NCI-H2196 treated with DMSO at 0.1 percent for 48 hours (cell line): ENCODE measurements at regions not wholly inside any gene's neighbourhood (a gene's known extent, or its start where the extent isn't known, plus 50 kb on each side); places are given as distances from the start of the nearest gene placed in this dataset.

Experiments used
- DNase-seq: peaks from one replicate; lab custom pipeline; 2025; ENCODE audit not compliant: unreplicated experiment; lab: John Stamatoyannopoulos, UW

DNA sequence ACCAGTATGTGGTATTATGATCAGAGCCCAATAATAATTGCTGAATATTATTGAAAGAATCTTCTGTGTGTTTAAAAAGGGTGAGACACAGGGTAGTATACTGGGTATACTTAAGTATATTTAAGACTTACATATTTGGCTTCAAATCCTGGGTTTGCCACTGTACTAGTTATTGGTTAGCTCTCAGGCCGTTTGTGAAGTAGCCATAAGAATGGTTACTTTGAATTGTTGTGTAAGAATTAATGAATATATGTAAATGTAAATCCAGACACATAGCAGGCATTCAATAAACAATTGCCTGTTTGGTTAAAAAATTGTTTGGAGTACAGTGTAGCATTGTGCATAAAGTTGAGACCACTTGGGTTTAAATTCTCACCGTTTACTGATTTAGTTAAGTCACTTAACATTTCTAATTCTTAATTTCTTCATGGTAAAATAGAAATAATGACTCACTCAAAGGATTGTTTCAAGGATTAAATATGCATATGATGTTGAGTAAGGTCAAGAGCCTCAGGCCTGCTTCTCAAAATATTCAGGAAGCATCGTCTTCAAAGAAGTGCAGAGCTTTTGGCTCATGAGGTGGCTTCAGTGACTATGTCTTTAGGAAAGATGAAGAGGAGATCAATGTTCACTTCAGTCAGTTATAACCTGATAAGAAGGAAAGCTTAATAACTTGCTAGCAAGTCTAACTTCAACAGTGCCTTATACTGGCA is 207.9 kb upstream of the NT5C1B start:
- no peak for DNase-seq

DNA sequence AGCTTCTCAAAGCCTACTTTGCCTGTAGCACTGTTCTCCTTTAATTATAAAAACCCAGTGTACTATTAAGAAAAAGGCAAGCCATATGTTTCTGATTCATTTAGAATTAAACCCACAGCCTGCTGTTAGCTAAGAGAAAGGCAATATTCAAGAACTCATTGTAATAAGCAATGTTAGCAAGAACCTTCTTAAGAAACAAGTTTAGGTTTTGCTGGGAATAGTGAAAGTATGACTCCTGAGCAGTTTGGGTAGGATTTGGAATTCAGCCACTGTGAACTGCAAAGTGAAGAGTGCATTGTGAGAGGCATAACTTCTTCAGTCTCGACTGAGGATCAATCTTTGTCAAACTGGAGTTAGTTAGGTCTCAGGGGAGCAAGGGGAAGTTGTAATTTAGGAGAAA is 206.5 kb upstream of the NT5C1B start:
- no peak for DNase-seq

DNA sequence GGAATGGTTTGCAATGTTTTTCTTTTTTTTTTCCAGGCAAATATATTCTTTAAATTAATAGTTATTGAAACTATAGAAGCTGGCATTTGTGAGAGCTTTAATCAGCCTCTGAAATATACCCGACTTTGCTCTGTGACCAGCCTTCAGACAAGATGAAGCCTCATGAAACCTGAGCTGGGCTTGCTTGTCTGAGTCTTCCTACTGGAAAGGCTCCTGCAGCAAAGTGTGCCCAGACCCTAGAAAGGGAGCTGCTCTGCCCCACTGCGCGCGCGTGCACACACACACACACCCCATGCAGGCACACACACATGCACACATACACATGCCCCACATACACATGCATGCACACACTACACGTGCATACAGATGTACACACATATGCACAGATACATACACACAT is 203.3 kb upstream of the NT5C1B start:
- DNase-seq, result no peak

DNA sequence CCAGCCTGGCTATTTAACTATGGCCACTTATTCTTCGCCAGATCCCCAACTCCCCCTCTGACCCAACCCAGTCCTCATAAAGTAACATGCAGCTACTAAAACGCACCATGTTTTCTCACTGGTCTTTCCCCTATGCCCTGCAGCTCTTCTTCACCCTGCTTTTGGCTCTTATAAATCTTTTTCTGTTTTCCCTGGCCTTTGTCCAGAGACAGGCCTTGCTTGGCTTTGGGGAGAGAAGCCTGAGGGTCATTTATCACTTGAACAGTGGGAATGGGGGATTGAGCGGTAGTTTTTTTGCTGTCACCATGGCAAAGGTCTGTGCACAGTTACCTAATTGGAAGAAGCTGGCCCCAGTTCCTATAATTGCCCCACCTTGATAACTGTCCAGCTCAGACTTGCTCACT is 202.9 kb upstream of the NT5C1B start:
- DNase-seq, result no peak

DNA sequence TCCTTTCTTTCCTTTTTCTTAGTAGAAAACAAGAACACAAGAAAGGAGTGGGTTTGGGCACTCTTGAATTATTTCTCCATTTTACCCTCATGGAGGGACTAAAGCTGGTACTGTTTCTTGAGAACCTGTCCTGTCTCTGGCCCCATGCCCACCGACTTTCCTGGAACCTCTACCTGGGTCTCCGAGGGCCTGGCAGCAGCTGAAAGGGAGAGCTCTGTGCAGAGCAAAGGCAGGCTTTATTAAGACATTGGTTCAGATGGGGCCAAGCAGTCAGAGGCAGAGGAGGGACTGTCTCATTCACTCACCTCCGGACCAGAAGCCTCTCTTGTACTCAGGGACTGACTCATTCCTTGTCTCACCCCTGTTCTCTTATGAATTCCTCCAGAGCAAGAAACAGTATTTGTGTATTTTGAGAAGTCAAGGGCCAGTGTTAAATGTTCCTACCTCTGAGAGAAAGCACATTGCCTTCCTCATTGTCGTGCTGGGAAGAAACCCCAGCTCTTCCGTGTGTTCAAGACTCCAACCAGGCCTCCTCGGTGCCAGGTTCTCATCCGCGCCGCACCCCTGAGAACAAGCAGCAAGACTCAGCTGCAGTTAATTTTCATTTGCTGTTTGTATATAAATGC is 201.9 kb upstream of the NT5C1B start:
- DNase-seq, result no peak

DNA sequence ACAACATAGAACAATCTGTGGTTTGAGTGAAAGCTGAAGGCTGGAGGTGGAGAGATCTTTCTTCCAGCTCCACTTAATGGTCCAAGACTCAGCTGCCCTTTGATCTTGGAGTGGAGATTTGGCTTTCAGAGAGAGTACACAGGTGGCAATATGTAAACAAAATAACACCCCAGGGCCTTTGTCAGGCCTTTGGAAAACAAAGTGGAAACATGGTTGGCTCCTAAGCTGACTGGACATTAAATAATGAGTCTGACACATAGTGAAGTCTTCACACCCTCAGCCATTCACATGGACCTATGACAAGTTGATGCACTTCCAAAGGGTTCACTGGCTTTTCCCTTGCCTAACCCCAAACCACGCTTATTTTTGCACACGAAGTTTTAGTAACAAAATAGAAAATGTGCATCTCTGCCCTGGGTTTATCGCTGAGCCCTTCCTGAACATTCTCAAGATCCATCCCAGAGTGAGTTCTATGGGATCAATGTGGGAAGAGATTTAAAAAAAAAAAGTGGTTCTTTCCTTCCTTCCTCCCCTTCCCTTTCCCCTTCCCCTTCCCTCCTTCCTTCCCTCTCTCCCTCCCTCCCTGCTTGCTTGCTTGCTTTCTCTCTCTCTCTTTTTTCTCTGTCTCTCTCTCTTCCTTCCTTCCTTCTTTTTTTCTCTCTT is 201.3 kb upstream of the NT5C1B start:
- DNase-seq, result no peak

DNA sequence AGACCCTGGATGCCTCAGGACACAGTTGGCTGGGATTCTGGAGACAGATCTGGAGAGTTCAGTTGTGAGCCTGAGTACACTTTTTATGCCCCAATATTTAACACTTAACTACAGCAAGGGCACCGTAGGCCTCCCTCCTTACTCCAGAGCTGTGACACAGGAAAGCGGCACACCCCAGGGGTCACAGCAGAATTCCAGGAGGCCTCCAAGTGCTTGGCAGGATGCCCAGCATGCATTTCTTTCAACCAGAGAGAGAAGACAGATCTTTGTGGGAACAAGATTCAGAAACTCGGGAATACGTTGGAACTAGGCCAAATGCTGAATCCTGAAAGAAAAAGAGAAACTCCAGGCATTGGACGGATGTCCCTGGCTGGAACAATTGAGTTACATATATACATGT is 199.2 kb upstream of the NT5C1B start:
- no peak for DNase-seq

DNA sequence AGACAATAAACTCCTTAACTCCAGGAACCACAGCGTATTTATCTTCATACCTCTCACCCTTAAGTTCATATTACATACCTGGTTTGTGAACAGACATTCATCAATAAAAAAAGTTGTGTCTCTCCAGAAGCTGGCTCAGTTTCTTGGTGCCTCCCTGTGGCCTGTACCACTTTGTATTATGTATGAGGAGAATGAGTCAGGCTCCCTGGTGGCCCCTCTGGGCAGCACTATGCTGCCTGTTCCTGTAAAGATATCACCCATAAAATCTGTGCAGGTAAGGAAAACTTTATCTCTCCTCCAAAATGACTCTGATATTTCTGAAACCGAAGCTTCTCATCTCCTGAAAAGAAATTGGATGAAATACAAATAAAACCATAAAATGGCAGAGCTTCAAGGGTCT is 198.4 kb upstream of the NT5C1B start:
- DNase-seq, result no peak

DNA sequence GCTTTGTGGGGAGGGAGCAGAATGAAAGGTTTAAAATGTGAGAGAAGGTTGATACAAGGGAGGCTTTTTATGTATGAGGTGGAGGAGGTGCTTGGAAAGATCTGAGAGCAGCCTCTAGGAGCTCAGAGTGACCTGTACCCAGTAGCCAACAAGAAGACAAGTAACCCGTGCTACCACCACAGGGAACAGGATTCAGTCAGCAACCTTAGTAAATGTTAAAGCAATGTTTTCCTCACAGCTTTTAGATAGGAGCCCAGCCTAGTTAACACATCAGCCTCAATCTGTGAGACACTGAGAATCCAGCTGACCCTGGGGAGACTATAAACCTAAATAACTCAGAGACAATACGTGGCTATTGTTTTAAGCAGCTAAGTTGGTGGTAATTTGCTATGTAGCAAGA is 194.9 kb upstream of the NT5C1B start:
- DNase-seq, result no peak

DNA sequence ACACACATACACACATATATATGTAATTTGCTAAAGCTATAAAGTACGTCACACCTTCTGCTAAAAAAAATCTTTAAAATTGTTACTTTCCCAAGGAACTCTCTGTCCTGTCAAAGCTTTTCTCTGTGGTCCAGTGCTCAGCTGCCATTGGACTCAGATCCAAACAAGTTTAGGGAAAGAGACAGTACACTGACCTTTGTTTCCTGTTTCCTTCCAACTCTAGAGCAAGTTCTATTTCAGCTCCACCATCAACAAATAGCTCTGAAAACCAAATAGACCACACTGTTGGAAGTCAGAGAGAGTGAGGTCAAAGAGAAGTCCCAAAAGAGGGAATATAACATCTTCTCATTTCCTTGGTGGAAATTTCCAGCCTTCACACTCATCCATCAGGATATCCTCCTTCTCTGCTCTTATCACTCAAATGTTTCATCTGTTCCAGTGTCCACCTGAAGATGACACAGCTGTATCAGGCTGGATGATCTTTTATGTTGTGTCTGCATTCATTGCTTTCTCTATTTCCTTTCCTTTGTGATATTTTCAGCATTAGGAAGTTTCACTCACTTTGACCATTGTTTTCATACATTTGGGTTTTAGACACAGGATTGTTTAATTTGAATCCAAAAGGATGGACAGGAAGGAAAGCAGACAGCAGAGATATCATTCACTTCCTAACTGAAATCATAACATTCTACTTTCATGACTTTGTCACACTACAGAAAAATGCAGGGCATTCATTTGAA is 192.3 kb upstream of the NT5C1B start:
- DNase-seq, result no peak

DNA sequence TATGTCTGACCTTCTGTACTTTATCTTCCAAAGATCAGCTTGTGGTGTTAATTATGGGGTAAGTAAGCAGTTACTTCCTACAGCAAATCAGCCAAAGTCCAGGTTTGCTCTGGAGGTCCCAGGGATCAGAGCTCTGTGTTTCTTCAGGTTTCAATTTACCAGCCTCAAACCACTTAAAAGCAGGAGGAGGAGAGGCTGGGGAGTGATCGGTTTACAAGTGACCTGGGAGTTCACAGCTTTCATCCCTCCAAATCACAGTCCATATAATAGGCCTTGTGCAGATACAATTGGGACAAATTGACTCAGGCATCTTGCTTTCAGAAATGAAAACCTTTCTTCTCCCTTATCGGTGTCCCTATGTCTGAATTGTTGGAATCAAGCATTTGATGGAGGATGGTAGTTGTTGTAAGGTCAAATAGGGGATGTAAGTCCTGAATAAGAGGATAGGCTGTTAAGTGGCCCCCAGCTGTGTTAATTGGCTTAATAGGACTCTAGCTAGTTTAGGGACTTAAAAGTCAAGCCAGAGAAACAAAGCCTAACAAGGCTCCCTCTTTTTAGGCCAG is 188.0 kb upstream of the NT5C1B start:
- no peak for DNase-seq

DNA sequence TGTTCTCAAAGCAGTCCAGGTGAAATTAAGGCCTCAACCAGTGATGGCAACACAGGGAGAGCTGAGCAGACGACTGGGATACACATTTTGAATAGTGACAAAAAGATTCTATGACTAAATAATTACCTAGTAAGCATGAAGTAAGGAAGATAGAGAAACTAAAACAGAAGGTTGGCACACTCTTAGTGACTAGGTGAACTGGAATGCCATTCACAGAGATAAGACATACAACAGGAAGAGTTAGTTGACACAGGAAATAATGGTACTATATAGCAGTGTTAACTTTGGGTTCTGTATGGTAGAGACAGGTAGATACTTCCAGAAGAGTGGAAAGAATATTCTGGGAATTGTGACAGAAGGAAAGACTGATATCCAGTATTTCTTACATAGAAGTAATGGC is 181.8 kb upstream of the NT5C1B start:
- no peak for DNase-seq

DNA sequence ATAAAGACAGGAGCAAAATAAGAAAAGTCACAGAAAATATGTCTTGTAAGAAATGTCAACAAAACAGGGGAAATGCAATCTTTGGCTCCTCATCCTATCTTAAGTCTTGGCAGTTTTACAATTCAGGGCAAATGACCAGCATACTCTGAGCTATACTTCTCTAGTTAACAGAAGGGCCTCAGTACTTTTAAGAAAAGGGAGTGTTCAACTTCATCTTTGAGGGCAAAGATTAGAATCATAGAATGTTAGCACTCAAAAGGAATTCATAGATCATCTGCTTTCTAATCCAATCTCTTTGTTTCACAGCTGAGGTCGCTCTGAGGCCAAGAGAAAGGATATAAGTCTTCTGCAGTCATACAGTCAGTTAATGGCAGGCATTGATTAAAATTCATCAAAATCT is 174.0 kb upstream of the NT5C1B start:
- DNase-seq, result no peak

DNA sequence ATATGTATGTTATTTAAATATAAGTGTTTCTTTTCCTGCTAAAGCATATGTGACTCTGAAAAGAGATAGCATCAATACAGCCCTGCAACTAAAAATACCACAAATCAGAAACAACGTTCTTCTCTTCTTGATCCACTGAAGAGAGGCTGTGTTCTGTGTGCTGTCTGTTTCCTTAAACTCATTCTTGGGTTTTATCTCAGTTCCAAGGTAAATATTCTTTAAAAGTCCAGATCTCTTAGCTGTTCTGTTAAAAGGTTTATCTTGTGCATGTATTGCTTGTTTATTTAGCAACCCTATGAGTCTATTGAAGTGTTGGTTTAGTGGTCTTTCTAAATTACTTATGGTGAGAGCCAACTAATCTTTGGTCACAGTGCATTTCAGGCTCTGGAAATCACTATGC is 173.3 kb upstream of the NT5C1B start:
- no peak for DNase-seq

DNA sequence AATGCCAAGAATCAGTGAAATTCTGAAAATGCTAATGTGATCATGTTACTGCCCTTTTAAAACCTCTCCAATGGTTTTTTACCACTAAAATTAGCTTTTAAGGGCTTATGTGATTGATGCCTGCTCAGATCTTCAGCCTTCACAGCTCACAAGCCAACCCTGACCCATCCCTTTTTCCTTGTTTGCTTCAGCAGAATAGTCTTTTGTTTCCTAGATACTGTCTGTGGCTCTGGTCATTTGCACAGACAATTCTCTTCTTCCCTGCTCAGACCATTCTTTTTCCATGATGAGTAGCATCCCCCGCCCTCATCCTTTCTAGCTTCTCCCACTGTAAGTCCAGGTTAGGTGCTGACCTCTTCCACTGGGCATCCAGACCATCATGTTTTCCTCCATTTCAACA is 164.9 kb upstream of the NT5C1B start:
- DNase-seq, result no peak

DNA sequence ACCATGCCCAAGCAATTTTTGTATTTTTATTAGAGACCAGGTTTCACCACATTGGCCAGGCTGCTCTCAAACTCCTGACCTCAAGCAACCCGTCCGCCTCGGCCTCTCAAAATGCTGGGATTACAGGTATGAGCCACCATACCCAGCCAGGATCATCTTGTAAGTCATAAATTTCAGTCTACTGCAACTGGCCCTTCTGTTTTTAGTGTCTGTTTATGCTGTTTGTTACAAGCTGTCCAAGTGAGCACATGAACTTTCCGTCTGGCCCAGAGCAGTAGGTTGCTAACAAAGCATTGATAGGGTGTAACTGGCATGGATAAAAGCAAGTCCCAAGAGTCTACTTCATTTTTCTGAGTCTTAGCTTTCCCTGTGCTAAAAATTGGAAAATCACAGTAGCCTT is 164.4 kb upstream of the NT5C1B start:
- DNase-seq, result no peak

DNA sequence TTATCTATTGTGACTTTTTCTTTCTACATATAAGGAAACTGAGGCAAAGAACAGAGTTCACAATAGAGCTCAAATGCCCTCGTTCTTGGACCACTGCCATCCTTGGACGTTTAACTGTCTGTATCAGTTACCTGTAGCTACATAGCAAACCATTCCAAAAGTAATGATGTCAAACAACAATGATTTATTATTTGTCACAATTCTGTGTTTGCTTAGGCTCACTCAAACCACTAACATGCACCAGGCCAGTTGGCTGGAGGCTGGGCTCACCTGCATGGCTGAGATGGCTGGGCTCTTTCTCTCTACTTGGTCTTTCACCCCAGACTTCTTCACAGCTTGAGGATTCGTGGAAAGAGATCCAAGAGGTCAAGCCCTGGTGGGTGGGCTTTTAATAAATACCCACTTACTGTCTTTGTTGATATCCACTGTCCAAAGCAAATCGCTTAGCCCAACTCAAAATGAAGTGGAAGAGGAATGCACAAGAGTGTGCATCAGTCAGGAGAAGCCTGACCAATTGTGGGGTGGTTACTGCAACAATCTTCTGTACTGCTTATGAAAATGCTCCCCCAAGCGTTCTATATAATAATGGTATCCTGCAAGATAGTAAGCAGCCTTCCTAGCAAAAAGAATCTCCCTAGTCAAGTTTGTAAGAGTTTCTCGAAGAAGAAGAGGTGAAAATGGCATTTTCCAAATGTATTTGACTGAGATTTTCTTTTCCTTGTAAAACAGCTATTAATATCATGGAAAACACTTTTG is 163.5 kb upstream of the NT5C1B start:
- DNase-seq, result no peak

DNA sequence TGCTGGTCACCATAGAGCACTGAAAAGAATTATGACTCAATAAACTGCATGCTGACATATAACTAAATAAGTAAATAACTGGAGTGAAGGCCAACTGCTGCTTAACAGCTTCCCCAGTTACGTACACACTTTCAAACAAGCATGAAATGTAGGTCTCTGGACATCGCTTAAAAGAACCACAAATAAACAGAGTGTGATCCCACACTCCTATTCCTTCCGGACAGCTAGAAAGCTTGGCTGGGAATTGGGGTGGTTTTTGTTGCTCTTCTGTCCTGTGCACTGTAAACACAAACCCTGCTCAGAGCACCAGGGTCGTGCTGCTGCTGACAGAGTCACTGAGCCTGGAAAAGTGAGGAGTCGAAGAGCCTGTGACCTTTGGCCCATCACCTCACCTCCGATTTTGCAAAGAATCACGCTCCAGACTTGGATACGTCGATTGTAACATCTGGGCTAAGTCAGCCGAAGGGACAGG is 162.7 kb upstream of the NT5C1B start:
- DNase-seq, result no peak

DNA sequence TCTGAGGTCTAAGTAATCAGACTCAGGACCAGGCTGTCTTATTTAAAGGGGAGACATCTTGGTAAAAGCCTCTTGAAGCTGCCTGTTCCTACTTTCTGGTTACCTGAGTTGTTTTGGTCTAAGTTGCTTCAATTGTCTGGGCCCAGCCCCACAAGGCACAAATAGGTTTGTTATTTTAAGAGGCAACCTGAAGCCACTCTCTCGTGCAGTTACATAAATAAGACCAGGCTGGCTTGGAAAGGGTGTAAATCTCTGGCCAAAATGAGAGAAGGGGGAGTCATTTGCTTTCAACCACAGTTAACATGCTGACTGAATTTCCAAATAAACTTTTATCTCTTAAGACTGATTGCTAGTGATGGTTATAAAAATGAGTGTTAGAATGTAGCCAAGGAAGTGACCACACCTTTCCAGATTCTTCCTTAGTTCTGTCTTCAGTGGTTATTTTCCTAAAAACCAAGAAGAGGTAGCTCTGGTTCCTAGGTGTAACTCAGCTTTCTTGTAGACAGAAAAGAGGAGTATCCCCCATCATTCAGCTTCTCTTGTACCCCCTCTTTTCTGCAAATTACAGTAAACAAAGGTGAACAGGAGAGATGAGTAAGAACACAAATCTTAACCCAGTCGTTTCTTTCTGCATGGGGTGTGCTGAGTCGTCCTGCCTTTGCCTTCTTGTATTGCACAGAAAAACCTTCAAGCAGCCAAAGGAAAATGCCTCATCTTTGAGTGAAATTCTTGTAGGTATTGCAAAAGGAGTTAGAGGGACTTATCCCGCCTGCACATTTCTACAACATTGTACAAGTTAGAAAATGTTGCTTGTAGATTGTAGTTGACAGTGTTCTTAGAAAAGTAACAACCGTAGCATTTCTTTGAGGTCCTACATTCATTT is 161.5 kb upstream of the NT5C1B start:
- no peak for DNase-seq
